ENCODE measurements at regions not wholly inside any gene's neighbourhood (a gene's known extent, or its start where the extent isn't known, plus 50 kb on each side); places are given as distances from the start of the nearest gene placed in this dataset.
"Not testable (repeated sequence)": the region's sequence is repeated elsewhere in the genome, so short reads cannot be mapped to it uniquely, and the experiment has no call there.

GRCh38 chr6:4449409-4449808, 314.0 kb upstream of the ECI2 start:
- DNase-seq, result no peak

GRCh38 chr6:4448841-4449240, 313.5 kb upstream of the ECI2 start:
- DNase-seq, result no peak

- DNase-seq, result no peak
Measured at GRCh38 chr6:4447639-4448330, 312.4 kb upstream of the ECI2 start.

GRCh38 chr6:4446982-4447381, 311.6 kb upstream of the ECI2 start:
- no peak for DNase-seq

GRCh38 chr6:4441981-4442434, 306.6 kb upstream of the ECI2 start:
- DNase-seq, result no peak

GRCh38 chr6:4439159-4439558, 303.8 kb upstream of the ECI2 start:
- DNase-seq, result no peak

- no peak for DNase-seq
Measured at GRCh38 chr6:4437342-4437741, 302.0 kb upstream of the ECI2 start.

- DNase-seq, result no peak
Measured at GRCh38 chr6:4435981-4436445, 300.6 kb upstream of the ECI2 start.

GRCh38 chr6:4434655-4435054, 299.3 kb upstream of the ECI2 start:
- no peak for DNase-seq

GRCh38 chr6:4433199-4433598, 297.8 kb upstream of the ECI2 start:
- DNase-seq, result no peak

GRCh38 chr6:4426968-4427367, 291.6 kb upstream of the ECI2 start:
- DNase-seq, result no peak

GRCh38 chr6:4421837-4422236, 286.5 kb upstream of the ECI2 start:
- DNase-seq, result no peak

GRCh38 chr6:4420160-4420865, 284.9 kb upstream of the ECI2 start:
- no peak for DNase-seq

GRCh38 chr6:4415549-4415948, 280.2 kb upstream of the ECI2 start:
- no peak for DNase-seq

GRCh38 chr6:4414078-4414477, 278.7 kb upstream of the ECI2 start:
- not testable (repeated sequence) for DNase-seq

GRCh38 chr6:4413073-4413472, 277.7 kb upstream of the ECI2 start:
- DNase-seq, result no peak

GRCh38 chr6:4412488-4412887, 277.1 kb upstream of the ECI2 start:
- no peak for DNase-seq

GRCh38 chr6:4412077-4412476, 276.7 kb upstream of the ECI2 start:
- DNase-seq, result no peak

GRCh38 chr6:4407710-4408109, 272.3 kb upstream of the ECI2 start:
- not testable (repeated sequence) for DNase-seq

GRCh38 chr6:4405621-4406212, 270.3 kb upstream of the ECI2 start:
- no peak for DNase-seq

GRCh38 chr6:4404415-4404814, 269.0 kb upstream of the ECI2 start:
- no peak for DNase-seq

GRCh38 chr6:4403828-4404227, 268.5 kb upstream of the ECI2 start:
- DNase-seq, result no peak

GRCh38 chr6:4403023-4403752, 267.8 kb upstream of the ECI2 start:
- no peak for DNase-seq

Data from NCI-H2171 treated with DMSO at 0.1 percent for 48 hours (cell line).